ENCODE measurements at regions not wholly inside any gene's neighbourhood (a gene's known extent, or its start where the extent isn't known, plus 50 kb on each side); places are given as distances from the start of the nearest gene placed in this dataset.

DNA sequence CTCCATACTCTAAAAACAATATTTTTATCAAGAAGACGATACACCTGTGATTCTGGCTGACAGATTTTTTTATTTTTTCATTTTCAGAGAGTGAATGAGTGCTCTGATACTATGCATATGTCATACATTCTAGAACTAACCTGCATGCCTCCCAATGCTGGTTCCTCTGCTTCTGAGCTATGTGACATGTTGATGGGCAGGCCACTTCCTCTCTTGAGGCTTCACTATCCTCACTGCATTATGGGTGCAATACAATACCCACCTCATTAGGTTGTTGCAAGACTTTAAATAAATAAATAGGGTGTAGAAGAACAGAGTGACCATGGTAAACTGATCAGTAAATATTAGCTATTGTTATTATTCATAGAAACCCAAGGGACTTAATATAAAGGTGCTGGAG is 408.3 kb downstream of the HNRNPD start:
- TF ChIP-seq, protein P1, sequence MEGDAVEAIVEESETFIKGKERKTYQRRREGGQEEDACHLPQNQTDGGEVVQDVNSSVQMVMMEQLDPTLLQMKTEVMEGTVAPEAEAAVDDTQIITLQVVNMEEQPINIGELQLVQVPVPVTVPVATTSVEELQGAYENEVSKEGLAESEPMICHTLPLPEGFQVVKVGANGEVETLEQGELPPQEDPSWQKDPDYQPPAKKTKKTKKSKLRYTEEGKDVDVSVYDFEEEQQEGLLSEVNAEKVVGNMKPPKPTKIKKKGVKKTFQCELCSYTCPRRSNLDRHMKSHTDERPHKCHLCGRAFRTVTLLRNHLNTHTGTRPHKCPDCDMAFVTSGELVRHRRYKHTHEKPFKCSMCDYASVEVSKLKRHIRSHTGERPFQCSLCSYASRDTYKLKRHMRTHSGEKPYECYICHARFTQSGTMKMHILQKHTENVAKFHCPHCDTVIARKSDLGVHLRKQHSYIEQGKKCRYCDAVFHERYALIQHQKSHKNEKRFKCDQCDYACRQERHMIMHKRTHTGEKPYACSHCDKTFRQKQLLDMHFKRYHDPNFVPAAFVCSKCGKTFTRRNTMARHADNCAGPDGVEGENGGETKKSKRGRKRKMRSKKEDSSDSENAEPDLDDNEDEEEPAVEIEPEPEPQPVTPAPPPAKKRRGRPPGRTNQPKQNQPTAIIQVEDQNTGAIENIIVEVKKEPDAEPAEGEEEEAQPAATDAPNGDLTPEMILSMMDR (optimal IDR thresholded peaks at IDR 0.05 in 1 of 3, IDR thresholded peaks at IDR 0.05 in 1 of 3, conservative IDR thresholded peaks at IDR 0.05 in 1 of 3; ENCODE audit: extremely low read depth in 1 of 3, insufficient read depth in 2 of 3, low read length in 3 of 3): no peak
- TF ChIP-seq EZH2 (IDR thresholded peaks at IDR 0.05; ENCODE audit: low read length): no peak

Measured in keratinocyte (primary cell).